Transverse colon (tissue), 3 donors: ENCODE measurements at regions not wholly inside any gene's neighbourhood (a gene's known extent, or its start where the extent isn't known, plus 50 kb on each side); places are given as distances from the start of the nearest gene placed in this dataset.

Experiments
- EP300 ChIP-seq: sonication (generic); formaldehyde crosslinking; IDR thresholded peaks from one replicate; pipeline ENCODE4 v1.6.1; 2017; ENCODE audit warnings: antibody characterized with exemption, low read depth
- POLR2A ChIP-seq: fragments of 450-650 bp; IDR thresholded peaks from one replicate; pipeline ENCODE4 v1.6.1; 2016; ENCODE audit warnings: antibody characterized with exemption, mild to moderate bottlenecking, moderate library complexity
- POLR2AphosphoS5 ChIP-seq, 3 donors: sonication (generic); formaldehyde crosslinking; IDR thresholded peaks; one replicate each; pipeline ENCODE4 v1.6.1; 2016; ENCODE audit warnings: antibody characterized with exemption in 3 of 3

DNA sequence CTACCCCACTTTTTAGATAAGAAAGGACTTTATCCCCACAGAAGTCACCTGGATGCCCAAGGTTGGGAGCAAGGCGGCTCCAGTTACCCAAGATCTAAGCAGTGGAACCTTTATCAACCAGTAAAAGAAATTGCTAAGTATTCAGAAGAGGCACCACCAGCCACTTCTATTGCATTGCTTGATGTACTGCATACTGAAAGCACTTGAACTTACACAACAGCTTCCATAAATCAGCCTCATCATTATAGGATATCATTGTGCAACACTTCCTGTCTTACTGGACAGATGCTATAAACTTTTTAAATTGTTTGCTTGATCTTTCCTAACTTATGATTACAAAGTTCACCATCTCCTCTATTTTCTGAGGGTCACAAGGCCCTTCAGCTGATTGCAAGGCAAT, 642.7 kb upstream of the CXADR start:
- TF ChIP-seq EP300, result no peak
- no peak for TF ChIP-seq POLR2AphosphoS5 (IDR thresholded peaks at IDR 0.05)
- TF ChIP-seq POLR2A, result no peak
